ENCODE measurements at regions not wholly inside any gene's neighbourhood (a gene's known extent, or its start where the extent isn't known, plus 50 kb on each side); places are given as distances from the start of the nearest gene placed in this dataset.
"Not testable (repeated sequence)": the region's sequence is repeated elsewhere in the genome, so short reads cannot be mapped to it uniquely, and the experiment has no call there.

DNA sequence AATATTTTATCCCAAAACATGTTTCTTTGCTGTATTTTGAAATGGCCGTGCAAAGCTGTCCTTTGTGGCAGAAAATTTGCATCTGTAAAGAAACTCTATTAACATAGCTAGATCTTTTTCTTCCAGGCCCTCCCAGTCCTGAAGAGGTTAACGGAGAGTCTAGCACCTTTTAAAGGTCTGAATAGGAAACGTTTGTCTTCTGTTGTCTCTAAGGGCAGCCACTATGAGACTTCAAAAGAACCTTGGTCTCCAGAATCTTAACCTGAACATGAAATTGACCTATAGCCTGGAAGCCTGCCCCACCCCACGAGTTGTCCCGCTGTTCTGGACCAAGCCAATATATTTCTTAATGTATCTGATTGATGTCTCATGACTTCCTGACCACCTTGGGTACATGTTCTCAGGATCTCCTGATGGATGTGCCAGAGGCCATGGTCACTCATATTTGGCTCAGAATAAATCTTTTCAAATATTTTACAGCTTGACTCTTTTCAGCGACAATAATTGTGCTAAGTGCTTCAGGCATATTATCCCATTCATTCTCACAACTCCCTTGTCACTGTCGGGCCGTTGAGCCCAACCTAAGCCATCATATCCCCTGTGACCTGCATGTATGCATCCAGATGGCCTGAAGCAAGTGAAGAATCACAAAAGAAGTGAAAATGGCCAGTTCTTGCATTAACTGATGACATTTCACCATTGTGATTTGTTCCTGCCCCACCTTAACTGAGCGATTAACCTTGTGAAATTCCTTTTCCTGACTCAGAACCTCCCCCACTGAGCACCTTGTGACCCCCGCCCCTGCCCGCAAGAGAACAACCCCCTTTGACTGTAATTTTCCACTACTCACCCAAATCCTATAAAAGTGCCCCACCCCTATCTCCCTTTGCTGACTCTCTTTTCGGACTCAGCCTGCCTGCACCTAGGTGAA is 106.7 kb downstream of the MFAP3L start:
- TF ChIP-seq HDAC2 (CRISPR knock-in tag; IDR thresholded peaks at IDR 0.05); TAF1 (CRISPR knock-in tag; IDR thresholded peaks at IDR 0.05); TBP (CRISPR knock-in tag; IDR thresholded peaks at IDR 0.05); KDM4B (CRISPR knock-in tag; IDR thresholded peaks at IDR 0.05); SOX6 (IDR thresholded peaks at IDR 0.05); SOX6 (CRISPR knock-in tag; IDR thresholded peaks at IDR 0.05); ZNF572 (CRISPR knock-in tag; IDR thresholded peaks at IDR 0.05); MED13 (CRISPR knock-in tag; IDR thresholded peaks at IDR 0.05); ZNF460 (CRISPR knock-in tag; IDR thresholded peaks at IDR 0.05; ENCODE audit: borderline replicate concordance); IRF2 (CRISPR knock-in tag; IDR thresholded peaks at IDR 0.05); EZH2 (conservative IDR thresholded peaks at IDR 0.05; ENCODE audit: low read depth, low read length); KLF6 (CRISPR knock-in tag; IDR thresholded peaks at IDR 0.05); GATAD2A (CRISPR knock-in tag; IDR thresholded peaks at IDR 0.05); JUNB (CRISPR knock-in tag; IDR thresholded peaks at IDR 0.05; ENCODE audit: borderline replicate concordance): not testable (repeated sequence)
- TF ChIP-seq, protein P1, sequence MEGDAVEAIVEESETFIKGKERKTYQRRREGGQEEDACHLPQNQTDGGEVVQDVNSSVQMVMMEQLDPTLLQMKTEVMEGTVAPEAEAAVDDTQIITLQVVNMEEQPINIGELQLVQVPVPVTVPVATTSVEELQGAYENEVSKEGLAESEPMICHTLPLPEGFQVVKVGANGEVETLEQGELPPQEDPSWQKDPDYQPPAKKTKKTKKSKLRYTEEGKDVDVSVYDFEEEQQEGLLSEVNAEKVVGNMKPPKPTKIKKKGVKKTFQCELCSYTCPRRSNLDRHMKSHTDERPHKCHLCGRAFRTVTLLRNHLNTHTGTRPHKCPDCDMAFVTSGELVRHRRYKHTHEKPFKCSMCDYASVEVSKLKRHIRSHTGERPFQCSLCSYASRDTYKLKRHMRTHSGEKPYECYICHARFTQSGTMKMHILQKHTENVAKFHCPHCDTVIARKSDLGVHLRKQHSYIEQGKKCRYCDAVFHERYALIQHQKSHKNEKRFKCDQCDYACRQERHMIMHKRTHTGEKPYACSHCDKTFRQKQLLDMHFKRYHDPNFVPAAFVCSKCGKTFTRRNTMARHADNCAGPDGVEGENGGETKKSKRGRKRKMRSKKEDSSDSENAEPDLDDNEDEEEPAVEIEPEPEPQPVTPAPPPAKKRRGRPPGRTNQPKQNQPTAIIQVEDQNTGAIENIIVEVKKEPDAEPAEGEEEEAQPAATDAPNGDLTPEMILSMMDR (CRISPR knock-in tag; IDR thresholded peaks at IDR 0.05), result not testable (repeated sequence)

All from HepG2 (cell line).